ENCODE measurements at regions not wholly inside any gene's neighbourhood (a gene's known extent, or its start where the extent isn't known, plus 50 kb on each side); places are given as distances from the start of the nearest gene placed in this dataset.

- no peak for TF ChIP-seq CHD7 (IDR thresholded peaks at IDR 0.05; ENCODE audit: insufficient replicate concordance, low read length)
- no peak for TF ChIP-seq EP300 (IDR thresholded peaks at IDR 0.05; ENCODE audit: borderline replicate concordance in 1 of 2, low read depth in 2 of 2, low read length in 2 of 2)
- TF ChIP-seq KDM4A (IDR thresholded peaks at IDR 0.05; ENCODE audit: low read depth, low read length, severe bottlenecking), result no peak
Measured at GRCh38 chr3:40745381-40746106, 220.8 kb downstream of the ZNF621 start (continued).
